HUES48 (cell line): ENCODE measurements at regions not wholly inside any gene's neighbourhood (a gene's known extent, or its start where the extent isn't known, plus 50 kb on each side); places are given as distances from the start of the nearest gene placed in this dataset.

ENCODE experiments used
- H3K27ac ChIP-seq: one replicate; pipeline ENCODE4 v1.7.0; 2013; ENCODE audit warnings: low read depth, low read length, inconsistent platforms
- H3K27me3 ChIP-seq: 2 replicates; pipeline ENCODE4 v1.6.1; 2013; ENCODE audit warnings: mild to moderate bottlenecking, low read length; ENCODE audit not compliant: control insufficient read depth, insufficient read depth
- H3K36me3 ChIP-seq: 2 replicates; pipeline ENCODE4 v1.6.1; 2013; ENCODE audit warnings: low read length; ENCODE audit not compliant: control insufficient read depth, insufficient read depth
- H3K4me1 ChIP-seq: 2 replicates; pipeline ENCODE4 v1.6.1; 2013; ENCODE audit warnings: mild to moderate bottlenecking, low read length; ENCODE audit not compliant: control insufficient read depth, insufficient read depth
- H3K4me3 ChIP-seq: 2 replicates; pipeline ENCODE4 v1.5.1; 2013; ENCODE audit warnings: mild to moderate bottlenecking, low read depth, low read length
- H3K9ac ChIP-seq: 2 replicates; pipeline ENCODE4 v1.6.1; 2013; ENCODE audit warnings: mild to moderate bottlenecking, low read depth, low read length, moderate library complexity
- H3K9me3 ChIP-seq: 2 replicates; pipeline ENCODE4 v1.6.1; 2013; ENCODE audit warnings: low read length; ENCODE audit not compliant: control insufficient read depth, insufficient read depth

DNA sequence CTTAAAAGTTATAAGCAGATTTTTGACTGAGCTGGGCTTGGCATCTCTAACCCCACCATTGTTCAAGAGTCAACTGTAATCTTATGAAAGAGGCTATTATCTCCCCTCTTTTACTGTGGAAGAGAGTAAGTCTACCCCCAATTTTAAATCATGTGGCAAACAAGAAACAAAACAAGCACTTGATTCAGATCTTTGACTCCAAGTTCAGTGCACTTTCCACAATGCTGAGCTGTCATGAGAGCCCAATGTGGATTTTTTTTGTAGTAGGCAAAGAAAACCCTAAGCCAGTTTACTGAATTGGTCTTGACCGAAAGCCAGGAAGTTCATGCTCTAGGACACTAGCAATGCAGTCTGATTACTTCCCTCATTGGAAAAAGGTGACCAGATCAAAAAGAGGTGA is 306.2 kb downstream of the GALC start:
- Histone ChIP-seq H3K9me3 (peaks cover 5% of the 10 kb centered on the region; the same call in 1 of the 2 replicates), H3K4me3 (no peak overlapping the region), H3K9ac (no peak overlapping the region), H3K27ac (no peak overlapping the region), H3K27me3 (no peaks in the 10 kb centered on the region), H3K4me1 (no peaks in the 10 kb centered on the region), H3K36me3 (no peaks in the 10 kb centered on the region)

- Histone ChIP-seq H3K4me1 (no peaks in the 10 kb centered on the region), H3K9ac (no peak overlapping the region), H3K27ac (no peak overlapping the region), H3K27me3 (no peaks in the 10 kb centered on the region), H3K4me3 (no peak overlapping the region), H3K36me3 (no peaks in the 10 kb centered on the region), H3K9me3 (peaks cover 5% of the 10 kb centered on the region; the same call in 1 of the 2 replicates)
These were observed 313.1 kb downstream of the GALC start for GRCh38 chr14:87679866-87680265.

GRCh38 chr14:87678624-87679023 is 314.4 kb downstream of the GALC start:
- no peaks in the 10 kb centered on the region for H3K36me3 ChIP-seq
- no peak overlapping the region for H3K4me3 ChIP-seq
- peaks cover 5% of the 10 kb centered on the region; the same call in 1 of the 2 replicates for H3K9me3 ChIP-seq
- H3K27ac ChIP-seq: no peak overlapping the region
- H3K4me1 ChIP-seq: no peaks in the 10 kb centered on the region
- H3K27me3 ChIP-seq: no peaks in the 10 kb centered on the region
- H3K9ac ChIP-seq: no peak overlapping the region

- no peak overlapping the region for H3K27ac ChIP-seq
- no peaks in the 10 kb centered on the region for H3K4me1 ChIP-seq
- H3K27me3 ChIP-seq: no peaks in the 10 kb centered on the region
- H3K9ac ChIP-seq: no peak overlapping the region
- no peaks in the 10 kb centered on the region for H3K36me3 ChIP-seq
- H3K4me3 ChIP-seq: no peak overlapping the region
- no peaks in the 10 kb centered on the region for H3K9me3 ChIP-seq
These were observed 316.1 kb downstream of the GALC start for GRCh38 chr14:87676814-87677437.

GRCh38 chr14:87667659-87668058 is 325.3 kb downstream of the GALC start:
- no peaks in the 10 kb centered on the region for H3K4me1 ChIP-seq
- H3K36me3 ChIP-seq: no peaks in the 10 kb centered on the region
- 0 out of 2 replicates have a peak, but pooled peaks cover 3% of the 10 kb centered on the region for H3K9me3 ChIP-seq
- no peak overlapping the region for H3K4me3 ChIP-seq
- no peak overlapping the region for H3K9ac ChIP-seq
- no peaks in the 10 kb centered on the region for H3K27me3 ChIP-seq
- no peak overlapping the region for H3K27ac ChIP-seq

GRCh38 chr14:87656315-87656714 is 336.7 kb downstream of the GALC start:
- no peak overlapping the region for H3K9ac ChIP-seq
- no peaks in the 10 kb centered on the region for H3K4me1 ChIP-seq
- H3K9me3 ChIP-seq: no peaks in the 10 kb centered on the region
- H3K27me3 ChIP-seq: no peaks in the 10 kb centered on the region
- no peak overlapping the region for H3K4me3 ChIP-seq
- H3K36me3 ChIP-seq: no peaks in the 10 kb centered on the region
- H3K27ac ChIP-seq: no peak overlapping the region

GRCh38 chr14:87652278-87652677 is 340.7 kb downstream of the GALC start:
- Histone ChIP-seq H3K9ac (no peak overlapping the region), H3K36me3 (no peaks in the 10 kb centered on the region), H3K4me3 (no peak overlapping the region), H3K27ac (no peak overlapping the region), H3K27me3 (no peaks in the 10 kb centered on the region), H3K9me3 (peaks cover 29% of the 10 kb centered on the region), H3K4me1 (no peaks in the 10 kb centered on the region)

DNA sequence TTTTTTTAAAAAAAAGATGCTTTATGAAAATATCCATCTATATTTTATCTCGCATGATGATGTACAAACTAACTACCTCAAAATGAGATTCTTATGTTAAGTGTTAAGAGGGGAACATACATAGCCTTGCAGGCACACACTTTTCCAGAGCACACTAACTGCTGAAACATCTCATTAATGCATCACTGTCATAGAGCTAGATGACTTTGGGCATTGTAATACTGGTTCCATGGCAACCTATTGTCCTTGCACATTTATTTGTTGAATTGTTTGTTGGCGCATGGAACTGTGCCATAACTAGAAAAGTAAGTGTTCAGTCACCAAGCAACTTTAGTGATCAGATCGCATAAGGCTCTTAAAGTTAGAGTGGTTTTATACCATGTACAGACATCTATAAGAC is 348.3 kb downstream of the GALC start:
- H3K4me3 ChIP-seq: no peak overlapping the region
- H3K27ac ChIP-seq: no peak overlapping the region
- H3K36me3 ChIP-seq: no peaks in the 10 kb centered on the region
- no peak overlapping the region for H3K9ac ChIP-seq
- peaks cover 17% of the 10 kb centered on the region for H3K9me3 ChIP-seq
- no peaks in the 10 kb centered on the region for H3K4me1 ChIP-seq
- H3K27me3 ChIP-seq: no peaks in the 10 kb centered on the region

GRCh38 chr14:87643005-87643404 is 350.0 kb downstream of the GALC start:
- no peak overlapping the region for H3K9ac ChIP-seq
- no peak overlapping the region for H3K4me3 ChIP-seq
- H3K4me1 ChIP-seq: no peaks in the 10 kb centered on the region
- H3K36me3 ChIP-seq: no peaks in the 10 kb centered on the region
- no peak overlapping the region for H3K27ac ChIP-seq
- H3K27me3 ChIP-seq: no peaks in the 10 kb centered on the region
- peaks cover 2% of the 10 kb centered on the region; the same call in 1 of the 2 replicates for H3K9me3 ChIP-seq

DNA sequence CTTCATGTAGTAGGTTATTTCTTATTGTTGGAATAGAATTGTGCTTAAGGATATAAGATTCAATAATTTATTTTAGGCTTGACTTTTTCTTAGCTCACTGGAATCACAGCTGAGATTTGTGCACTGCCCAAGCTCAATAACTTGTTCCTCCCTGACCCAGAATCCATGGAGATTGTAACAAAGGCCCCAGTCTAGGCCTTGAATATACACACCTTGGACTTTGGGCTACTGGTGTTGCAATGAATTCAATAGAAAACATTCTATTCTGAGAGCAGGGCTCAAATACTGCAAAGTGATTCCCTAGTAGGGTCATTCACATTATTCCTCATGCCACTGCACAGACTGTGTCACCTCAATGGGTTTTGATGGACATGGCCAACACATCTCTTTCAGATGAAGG is 352.4 kb downstream of the GALC start:
- Histone ChIP-seq H3K27me3 (no peaks in the 10 kb centered on the region), H3K9me3 (no peaks in the 10 kb centered on the region), H3K36me3 (no peaks in the 10 kb centered on the region), H3K27ac (no peak overlapping the region), H3K4me3 (no peak overlapping the region), H3K9ac (no peak overlapping the region), H3K4me1 (no peaks in the 10 kb centered on the region)

DNA sequence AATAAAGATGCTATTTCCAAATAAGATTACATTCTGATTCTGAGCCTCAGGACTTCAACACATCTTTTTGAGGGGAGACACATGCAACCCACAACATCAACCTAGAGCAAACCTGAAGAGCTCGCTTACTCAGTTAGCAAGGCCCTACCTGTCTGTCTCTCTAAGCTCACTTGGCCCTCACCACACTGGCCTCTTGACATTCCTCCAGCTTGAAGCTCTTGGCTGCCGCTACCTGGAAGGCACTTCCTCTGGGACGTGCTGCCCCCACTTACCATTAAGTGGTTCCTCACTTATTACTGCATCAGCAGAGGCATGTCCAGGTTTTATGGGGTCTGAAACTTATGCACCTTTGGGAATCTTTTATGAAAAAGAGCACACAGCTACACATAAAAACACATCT is 354.8 kb downstream of the GALC start:
- Histone ChIP-seq H3K27ac (no peak overlapping the region), H3K9me3 (no peaks in the 10 kb centered on the region), H3K4me3 (no peak overlapping the region), H3K9ac (no peak overlapping the region), H3K36me3 (no peaks in the 10 kb centered on the region), H3K27me3 (no peaks in the 10 kb centered on the region), H3K4me1 (no peaks in the 10 kb centered on the region)
